Endometrial microvascular endothelial cells (primary cell): ENCODE measurements at regions not wholly inside any gene's neighbourhood (a gene's known extent, or its start where the extent isn't known, plus 50 kb on each side); places are given as distances from the start of the nearest gene placed in this dataset.
"Not testable (repeated sequence)": the region's sequence is repeated elsewhere in the genome, so short reads cannot be mapped to it uniquely, and the experiment has no call there.

Source experiments
- in situ Hi-C: cut with HindIII; loops from 2 replicates; pipeline ENCODE4 v1.10.0; 2017; ENCODE audit warnings: low sequenced_read_pairs, low pct_unique_long_range_greater_than_20kb; ENCODE audit errors: inconsistent ontology term

DNA sequence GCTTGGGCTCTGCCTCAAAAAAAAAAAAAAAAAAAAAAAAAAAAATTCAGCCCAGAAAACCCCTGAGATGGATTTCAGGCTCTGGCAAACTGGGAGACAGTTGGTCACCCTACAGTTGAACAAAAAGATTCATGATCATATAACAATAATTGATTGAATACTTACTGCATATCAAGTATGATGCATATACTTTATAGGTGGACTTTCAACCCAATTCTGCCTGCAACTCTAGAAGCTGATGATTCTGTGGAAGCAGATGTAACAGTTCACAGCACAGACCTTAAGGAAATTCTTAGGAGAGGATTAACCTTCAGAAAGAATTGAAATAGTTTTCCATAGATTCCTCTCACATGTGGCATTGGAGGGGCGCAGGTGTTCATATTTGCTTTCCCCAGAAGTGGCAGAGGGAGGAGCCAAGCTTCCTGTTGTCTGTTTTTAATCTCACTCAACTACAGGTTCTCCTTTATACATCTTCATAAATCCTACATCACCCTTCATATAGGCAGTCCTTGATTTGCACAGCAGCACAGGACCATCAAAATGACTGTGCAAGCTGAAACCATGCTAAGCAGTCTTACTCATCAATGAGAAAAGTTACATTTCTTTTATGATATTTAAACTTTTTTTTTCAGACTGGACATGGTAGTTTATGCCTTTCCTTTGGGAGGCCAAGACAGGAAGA lies 149.4 kb upstream of the KLF3 start:
- in situ Hi-C loops = no loop called here

GRCh38 chr4:38516190-38516589 lies 147.8 kb upstream of the KLF3 start:
- in situ Hi-C loops = no loop called here

GRCh38 chr4:38519666-38520065 lies 144.3 kb upstream of the KLF3 start:
- in situ Hi-C loops = no loop called here

- in situ Hi-C loops = no loop called here
These were observed 140.9 kb upstream of the KLF3 start for GRCh38 chr4:38523054-38523453.

DNA sequence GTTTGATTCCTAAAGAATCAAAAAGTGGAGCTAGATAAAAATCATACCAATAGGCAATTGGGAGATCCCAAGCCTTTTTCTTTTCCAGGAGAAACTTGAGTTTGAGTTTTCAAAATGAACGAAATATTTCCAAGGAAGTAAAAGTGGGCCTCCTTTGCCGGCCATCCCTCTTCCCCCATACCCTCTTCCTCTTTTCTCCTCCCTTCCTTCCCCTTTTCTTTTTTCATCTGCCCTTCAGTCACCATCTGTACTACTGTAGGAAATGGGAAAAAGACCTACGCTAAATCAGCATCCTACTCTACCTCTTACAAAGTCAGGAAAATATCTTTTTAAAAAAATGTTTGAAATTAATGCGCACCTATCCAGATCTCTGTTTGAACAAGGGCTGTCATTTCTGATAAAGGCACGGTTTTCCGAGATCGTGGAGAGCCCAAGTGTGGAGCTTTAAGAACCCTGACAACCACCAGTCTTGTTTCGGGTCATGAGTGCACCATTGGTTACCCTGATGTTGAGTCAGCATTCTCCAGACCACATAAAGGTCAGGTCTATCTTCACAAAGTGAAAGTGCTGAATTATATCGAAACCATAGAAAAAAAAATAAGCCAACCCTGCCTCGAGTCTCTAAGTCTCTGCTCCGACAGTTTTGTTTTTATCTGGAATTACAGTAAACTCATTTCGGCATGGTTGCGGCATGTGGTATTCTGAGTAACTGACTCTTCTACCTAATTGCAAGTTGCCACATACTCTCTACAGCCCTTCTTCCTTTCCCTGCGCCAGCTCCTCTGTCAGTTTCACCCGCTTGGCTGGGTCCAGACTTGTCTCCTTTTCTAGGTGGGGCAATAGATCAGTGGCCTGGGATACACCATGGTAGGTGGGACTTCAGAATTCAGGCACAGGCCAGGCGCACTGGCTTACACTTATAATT lies 140.2 kb upstream of the KLF3 start:
- in situ Hi-C loops = no loop called here

DNA sequence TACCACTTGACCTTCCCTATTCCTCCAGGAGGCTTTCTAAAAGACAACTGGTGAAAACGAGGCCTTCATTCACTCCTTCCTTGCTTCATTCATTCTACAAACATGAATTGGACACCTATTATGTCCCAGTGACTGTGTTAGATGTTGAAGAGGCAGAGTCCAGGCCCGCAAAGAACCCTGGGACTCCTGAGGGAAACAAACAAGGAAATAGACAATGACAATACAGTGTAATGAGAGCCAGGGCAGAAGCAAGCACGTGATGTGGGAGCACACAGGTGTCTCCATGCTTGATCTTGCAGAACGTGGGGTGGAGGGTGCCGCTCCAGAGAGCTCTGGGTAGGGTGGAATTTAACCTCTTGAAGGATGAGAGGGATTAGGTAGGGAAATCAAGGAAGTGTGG lies 137.6 kb upstream of the KLF3 start:
- in situ Hi-C loops = no loop called here

DNA sequence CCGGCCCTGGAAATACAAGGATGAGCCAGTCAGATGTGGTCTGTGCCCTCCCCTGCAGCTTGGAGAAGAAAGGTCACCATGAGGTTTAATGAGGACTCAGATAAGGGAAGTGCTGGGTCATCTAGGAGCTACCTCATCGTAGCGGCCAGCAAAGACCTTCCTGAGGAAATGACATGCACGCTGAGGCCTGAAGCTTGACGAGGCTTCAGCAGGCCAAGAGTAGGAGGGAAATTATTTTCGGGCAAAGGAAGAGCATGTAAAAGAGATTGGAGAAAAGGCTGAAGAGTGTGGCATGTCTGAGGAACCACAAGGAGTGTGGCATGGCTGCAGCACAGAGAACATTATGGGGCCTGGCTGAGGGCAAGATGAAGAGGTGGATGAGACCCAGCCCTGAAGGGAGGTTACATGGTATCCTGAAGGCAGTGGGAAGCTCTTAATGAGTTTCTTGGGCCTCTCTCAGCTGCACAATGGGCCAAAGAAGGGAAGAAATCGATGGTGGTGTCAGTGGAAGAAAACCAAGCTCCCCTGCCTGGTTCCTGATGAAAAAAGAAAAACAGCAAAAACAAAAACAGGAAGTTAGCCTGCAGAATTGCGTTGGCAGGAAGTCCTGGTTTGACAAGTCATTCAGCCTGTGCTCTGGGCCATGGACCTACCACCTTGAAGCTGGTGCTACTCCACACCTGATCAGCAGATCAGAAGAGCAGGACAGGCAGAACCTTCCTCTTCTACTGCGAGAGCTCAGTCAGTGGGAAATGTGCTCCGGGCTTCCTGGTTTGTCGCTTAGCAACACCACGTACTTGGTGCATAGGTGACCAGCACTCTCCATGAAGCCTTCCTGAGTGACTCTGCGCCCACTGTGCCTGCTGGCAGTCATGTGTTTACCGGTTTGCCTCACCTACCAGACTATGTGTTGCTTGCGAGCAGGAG lies 134.5 kb upstream of the KLF3 start:
- in situ Hi-C loops = no loop called here

GRCh38 chr4:38530486-38530885 lies 133.5 kb upstream of the KLF3 start:
- in situ Hi-C loops = no loop called here

GRCh38 chr4:38531141-38531727 lies 132.8 kb upstream of the KLF3 start:
- in situ Hi-C loops = no loop called here

DNA sequence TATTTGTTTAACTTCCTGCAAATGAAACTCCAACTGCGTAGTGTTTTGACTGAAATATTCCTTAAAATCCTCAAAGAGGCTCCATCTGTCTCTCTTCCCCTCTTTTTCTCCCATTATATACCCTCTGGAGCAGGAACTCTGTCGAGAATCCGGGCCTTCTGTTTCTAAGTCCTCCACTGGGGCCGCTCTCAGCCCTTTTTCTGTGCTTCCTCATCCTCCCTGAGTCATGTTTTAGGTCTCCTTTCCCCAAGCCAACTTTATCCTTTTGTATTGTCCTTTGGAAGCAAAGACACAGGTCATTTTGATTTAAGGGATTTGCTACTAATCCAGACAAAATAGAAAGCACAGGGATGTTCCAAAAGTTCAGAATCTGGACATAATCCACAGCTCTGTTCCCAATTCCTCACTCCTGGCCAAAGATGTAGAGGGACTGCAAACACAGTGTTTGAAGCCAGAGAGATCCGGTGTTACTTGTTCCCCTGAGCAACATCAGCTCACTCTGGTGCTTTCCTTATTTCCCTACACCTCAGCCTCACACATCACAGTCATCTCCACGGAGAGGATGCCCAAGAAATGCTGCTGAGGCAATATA lies 131.0 kb upstream of the KLF3 start:
- in situ Hi-C loops = no loop called here

GRCh38 chr4:38534344-38535045 lies 129.5 kb upstream of the KLF3 start:
- in situ Hi-C loops = no loop called here

- in situ Hi-C loops = not testable (repeated sequence)
These were observed 128.9 kb upstream of the KLF3 start for GRCh38 chr4:38535071-38535470.

- in situ Hi-C loops = no loop called here
These were observed 128.3 kb upstream of the KLF3 start for GRCh38 chr4:38535717-38536116.

DNA sequence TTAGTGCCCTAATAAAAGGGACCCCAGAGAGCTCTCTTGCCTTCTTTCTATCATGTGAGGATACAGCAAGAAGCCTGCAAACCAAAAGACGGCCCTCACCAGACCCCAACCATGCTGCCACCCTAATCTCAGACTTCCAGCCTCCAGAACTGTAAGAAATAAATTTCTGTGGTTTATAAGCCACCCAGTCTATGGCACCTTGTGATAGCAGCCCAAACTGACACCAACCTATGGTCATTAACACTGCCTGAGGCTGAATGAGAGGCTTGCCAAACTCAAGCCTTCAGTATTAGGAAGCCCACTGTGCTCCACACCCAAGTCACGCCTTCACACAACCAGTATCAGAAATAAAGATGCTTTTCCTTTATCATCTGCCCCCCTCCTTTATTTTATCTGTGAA lies 127.3 kb upstream of the KLF3 start:
- in situ Hi-C loops = no loop called here

GRCh38 chr4:38537666-38538065 lies 126.3 kb upstream of the KLF3 start:
- in situ Hi-C loops = no loop called here

- in situ Hi-C loops = no loop called here
These were observed 125.5 kb upstream of the KLF3 start for GRCh38 chr4:38538517-38538916.

DNA sequence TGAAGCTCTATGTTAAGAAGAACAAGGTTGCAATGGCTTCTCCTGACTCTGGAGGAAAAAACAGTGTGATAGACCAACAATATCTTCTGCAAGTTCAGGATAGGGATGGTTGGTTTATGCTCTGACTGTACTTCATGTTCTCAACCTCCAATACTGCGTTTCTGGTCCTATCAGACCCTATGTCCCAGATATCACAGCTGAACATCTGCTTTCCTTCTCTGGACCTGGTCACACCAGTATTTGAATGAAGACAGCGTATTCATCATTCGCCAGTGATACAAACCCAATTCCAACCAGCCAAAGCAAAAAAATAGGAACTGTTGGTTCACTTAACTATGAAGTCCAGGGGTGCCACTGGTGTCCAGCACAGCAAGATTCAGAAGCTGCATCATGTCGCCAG lies 124.5 kb upstream of the KLF3 start:
- in situ Hi-C loops = no loop called here

- in situ Hi-C loops = no loop called here
These were observed 116.9 kb upstream of the KLF3 start for GRCh38 chr4:38547052-38547451.
